ENCODE measurements at regions not wholly inside any gene's neighbourhood (a gene's known extent, or its start where the extent isn't known, plus 50 kb on each side); places are given as distances from the start of the nearest gene placed in this dataset.

- intact Hi-C loops (cut with micrococcal nuclease), result loop anchor here (10.0 kb wide), 1 partner anchor 55 kb away; no protein-coding TSS in a partner anchor
- Mint-ChIP-seq H3K4me1 (ENCODE audit: low read depth) (no peaks in the 10 kb centered on the region), H3K27me3 (peaks cover 13% of the 10 kb centered on the region), H3K9me3 (no peaks in the 10 kb centered on the region), H3K36me3 (ENCODE audit: low read depth) (no peaks in the 10 kb centered on the region), H3K4me3 (no peak overlapping the region), H3K27ac (no peak overlapping the region)
- ChIA-PET CTCF (no interaction called here), POLR2A (interaction anchor here (1.0 kb wide), 1 partner anchor 11 kb away, joined by 3 read pairs; no protein-coding TSS in a partner anchor)
- ATAC-seq (no peak), DNase-seq (no peak)
- TF ChIP-seq, protein P1, sequence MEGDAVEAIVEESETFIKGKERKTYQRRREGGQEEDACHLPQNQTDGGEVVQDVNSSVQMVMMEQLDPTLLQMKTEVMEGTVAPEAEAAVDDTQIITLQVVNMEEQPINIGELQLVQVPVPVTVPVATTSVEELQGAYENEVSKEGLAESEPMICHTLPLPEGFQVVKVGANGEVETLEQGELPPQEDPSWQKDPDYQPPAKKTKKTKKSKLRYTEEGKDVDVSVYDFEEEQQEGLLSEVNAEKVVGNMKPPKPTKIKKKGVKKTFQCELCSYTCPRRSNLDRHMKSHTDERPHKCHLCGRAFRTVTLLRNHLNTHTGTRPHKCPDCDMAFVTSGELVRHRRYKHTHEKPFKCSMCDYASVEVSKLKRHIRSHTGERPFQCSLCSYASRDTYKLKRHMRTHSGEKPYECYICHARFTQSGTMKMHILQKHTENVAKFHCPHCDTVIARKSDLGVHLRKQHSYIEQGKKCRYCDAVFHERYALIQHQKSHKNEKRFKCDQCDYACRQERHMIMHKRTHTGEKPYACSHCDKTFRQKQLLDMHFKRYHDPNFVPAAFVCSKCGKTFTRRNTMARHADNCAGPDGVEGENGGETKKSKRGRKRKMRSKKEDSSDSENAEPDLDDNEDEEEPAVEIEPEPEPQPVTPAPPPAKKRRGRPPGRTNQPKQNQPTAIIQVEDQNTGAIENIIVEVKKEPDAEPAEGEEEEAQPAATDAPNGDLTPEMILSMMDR (IDR thresholded peaks at IDR 0.05), result no peak
Observed at GRCh38 chr11:19589567-19590260, 122.9 kb upstream of the NAV2 start.

DNA sequence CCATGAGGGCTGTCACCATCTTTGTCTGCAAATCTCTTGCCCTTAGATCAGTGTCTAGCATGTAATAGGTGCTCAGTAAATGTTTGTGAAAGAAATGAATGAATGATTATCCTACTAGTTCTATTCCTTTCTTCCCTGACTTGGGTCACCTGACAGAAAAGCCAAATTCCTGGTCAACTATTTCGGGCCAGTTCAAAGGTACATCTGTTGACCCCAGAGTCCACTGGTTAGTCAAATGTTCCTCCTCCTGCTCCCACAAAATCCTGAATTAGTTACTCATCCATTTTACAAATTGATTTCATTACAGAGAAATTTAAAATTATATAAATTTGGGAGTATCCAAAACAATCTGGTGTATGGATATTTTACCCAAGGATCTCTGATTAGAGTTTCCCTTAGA is 124.7 kb upstream of the NAV2 start:
- no peak overlapping the region for H3K4me3 Mint-ChIP-seq
- no peaks in the 10 kb centered on the region for H3K9me3 Mint-ChIP-seq
- no peaks in the 10 kb centered on the region for H3K36me3 Mint-ChIP-seq (ENCODE audit: low read depth)
- H3K27me3 Mint-ChIP-seq, result peaks cover 10% of the 10 kb centered on the region
- no peak for DNase-seq
- intact Hi-C loops (cut with micrococcal nuclease), result no loop called here
- TF ChIP-seq, protein P1 (IDR thresholded peaks at IDR 0.05), result no peak
- no peaks in the 10 kb centered on the region for H3K4me1 Mint-ChIP-seq (ENCODE audit: low read depth)
- ATAC-seq, result no peak
- no peak overlapping the region for H3K27ac Mint-ChIP-seq
- ChIA-PET POLR2A (no interaction called here), CTCF (no interaction called here)

DNA sequence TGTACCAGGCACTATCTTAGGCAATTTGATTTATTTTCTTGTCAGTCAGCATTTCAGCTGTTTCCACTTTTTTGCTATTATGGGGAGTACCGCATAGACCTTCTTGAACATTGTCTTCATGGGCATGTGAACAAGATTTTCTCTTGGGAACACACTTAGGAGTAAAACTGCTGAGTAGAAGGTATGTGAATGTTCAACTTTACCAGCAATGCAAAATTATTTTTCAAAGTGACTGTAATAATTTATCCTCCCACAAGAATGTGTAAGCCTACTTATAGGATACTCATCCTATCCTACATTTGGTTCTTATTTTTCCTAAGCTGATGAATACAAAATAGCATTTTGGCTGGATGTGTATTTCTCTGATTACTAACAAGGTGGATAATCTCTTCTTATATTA is 132.0 kb upstream of the NAV2 start:
- TF ChIP-seq, protein P1 (IDR thresholded peaks at IDR 0.05), result no peak
- Mint-ChIP-seq H3K9me3 (no peaks in the 10 kb centered on the region), H3K27ac (no peak overlapping the region), H3K27me3 (no peaks in the 10 kb centered on the region), H3K36me3 (ENCODE audit: low read depth) (no peaks in the 10 kb centered on the region), H3K4me3 (no peak overlapping the region), H3K4me1 (ENCODE audit: low read depth) (no peaks in the 10 kb centered on the region)
- POLR2A ChIA-PET, result no interaction called here
- CTCF ChIA-PET, result interaction anchor here (3.5 kb wide), 1 partner anchor 17 kb away, joined by 10 read pairs; no protein-coding TSS in a partner anchor
- DNase-seq, result no peak
- no peak for ATAC-seq
- intact Hi-C loops (cut with micrococcal nuclease), result no loop called here

DNA sequence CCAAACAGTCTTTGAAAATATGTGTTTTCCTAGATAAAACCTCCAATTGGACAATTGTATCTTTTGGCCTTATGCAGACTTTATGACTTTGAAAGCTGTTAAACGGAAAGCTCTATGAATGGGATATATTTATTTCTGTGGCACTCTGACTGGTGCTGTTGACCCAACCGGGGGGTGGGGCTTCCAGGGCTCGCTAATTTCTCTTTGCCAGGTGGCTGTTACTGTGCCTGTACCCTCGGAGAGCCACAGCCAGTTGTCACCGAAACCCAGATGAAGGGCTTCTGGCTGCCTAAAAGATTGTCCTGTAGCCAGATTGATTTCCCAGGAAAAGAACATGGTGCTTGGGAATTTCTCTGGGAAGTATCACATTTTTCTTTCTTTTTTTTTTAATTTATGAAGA is 132.7 kb upstream of the NAV2 start:
- ATAC-seq (no peak), DNase-seq (no peak)
- no peak overlapping the region for H3K27ac Mint-ChIP-seq
- H3K4me1 Mint-ChIP-seq (ENCODE audit: low read depth), result no peaks in the 10 kb centered on the region
- no peaks in the 10 kb centered on the region for H3K27me3 Mint-ChIP-seq
- H3K4me3 Mint-ChIP-seq, result no peak overlapping the region
- TF ChIP-seq, protein P1 (IDR thresholded peaks at IDR 0.05), result no peak
- H3K36me3 Mint-ChIP-seq (ENCODE audit: low read depth), result no peaks in the 10 kb centered on the region
- POLR2A ChIA-PET, result no interaction called here
- CTCF ChIA-PET, result interaction anchor here (3.5 kb wide), 1 partner anchor 16 kb away, joined by 10 read pairs; no protein-coding TSS in a partner anchor
- no peaks in the 10 kb centered on the region for H3K9me3 Mint-ChIP-seq
- intact Hi-C loops (cut with micrococcal nuclease), result no loop called here

- ATAC-seq (no peak), DNase-seq (no peak)
- no peaks in the 10 kb centered on the region for H3K9me3 Mint-ChIP-seq
- no peaks in the 10 kb centered on the region for H3K27me3 Mint-ChIP-seq
- intact Hi-C loops (cut with micrococcal nuclease), result no loop called here
- POLR2A ChIA-PET, result no interaction called here
- H3K36me3 Mint-ChIP-seq (ENCODE audit: low read depth), result no peaks in the 10 kb centered on the region
- H3K27ac Mint-ChIP-seq, result no peak overlapping the region
- TF ChIP-seq, protein P1 (IDR thresholded peaks at IDR 0.05), result no peak
- CTCF ChIA-PET, result interaction anchor here (3.5 kb wide), 1 partner anchor 15 kb away, joined by 10 read pairs; no protein-coding TSS in a partner anchor
- H3K4me1 Mint-ChIP-seq (ENCODE audit: low read depth), result no peaks in the 10 kb centered on the region
- H3K4me3 Mint-ChIP-seq, result no peak overlapping the region
Observed at GRCh38 chr11:19578871-19579270, 133.8 kb upstream of the NAV2 start.
